NCI-H524 treated with DMSO at 0.1 percent for 48 hours (cell line): ENCODE measurements at regions not wholly inside any gene's neighbourhood (a gene's known extent, or its start where the extent isn't known, plus 50 kb on each side); places are given as distances from the start of the nearest gene placed in this dataset.
"Not testable (repeated sequence)": the region's sequence is repeated elsewhere in the genome, so short reads cannot be mapped to it uniquely, and the experiment has no call there.

ENCODE experiments used
- DNase-seq: peaks from one replicate; lab custom pipeline; 2025; lab: John Stamatoyannopoulos, UW

GRCh38 chr20:47863981-47864380, 78.7 kb upstream of the SULF2 start:
- DNase-seq = no peak

- DNase-seq = peak; percentile 15
Observed at GRCh38 chr20:47863315-47863965, 78.2 kb upstream of the SULF2 start.

- DNase-seq = no peak
Observed at GRCh38 chr20:47862574-47863240, 77.4 kb upstream of the SULF2 start.

GRCh38 chr20:47861116-47861515, 75.8 kb upstream of the SULF2 start:
- DNase-seq = no peak

GRCh38 chr20:47860049-47860830, 75.0 kb upstream of the SULF2 start:
- no peak for DNase-seq

GRCh38 chr20:47859278-47859677, 74.0 kb upstream of the SULF2 start:
- no peak for DNase-seq

- no peak for DNase-seq
Observed at GRCh38 chr20:47857569-47858464, 72.5 kb upstream of the SULF2 start.

- DNase-seq = no peak
Observed at GRCh38 chr20:47857187-47857568, 71.9 kb upstream of the SULF2 start.

- DNase-seq = no peak
Observed at GRCh38 chr20:47855799-47856198, 70.5 kb upstream of the SULF2 start.

GRCh38 chr20:47854687-47855212, 69.5 kb upstream of the SULF2 start:
- peak; percentile 7 for DNase-seq

- no peak for DNase-seq
Observed at GRCh38 chr20:47851774-47852173, 66.5 kb upstream of the SULF2 start.

- DNase-seq = peak; percentile 69
Observed at GRCh38 chr20:47850146-47850545, 64.9 kb upstream of the SULF2 start.

- no peak for DNase-seq
Observed at GRCh38 chr20:47849596-47849995, 64.3 kb upstream of the SULF2 start.

- DNase-seq = no peak
Observed at GRCh38 chr20:47849006-47849405, 63.7 kb upstream of the SULF2 start.

GRCh38 chr20:47848534-47848933, 63.3 kb upstream of the SULF2 start:
- not testable (repeated sequence) for DNase-seq

GRCh38 chr20:47847884-47848485, 62.7 kb upstream of the SULF2 start:
- DNase-seq = peak; percentile 91

GRCh38 chr20:47847220-47847619, 61.9 kb upstream of the SULF2 start:
- not testable (repeated sequence) for DNase-seq

- peak; percentile 9 for DNase-seq
Observed at GRCh38 chr20:47846651-47847050, 61.4 kb upstream of the SULF2 start.

GRCh38 chr20:47845382-47845977, 60.2 kb upstream of the SULF2 start:
- not testable (repeated sequence) for DNase-seq

GRCh38 chr20:47844568-47844906, 59.3 kb upstream of the SULF2 start:
- not testable (repeated sequence) for DNase-seq
